MM.1S (cell line): ENCODE measurements at regions not wholly inside any gene's neighbourhood (a gene's known extent, or its start where the extent isn't known, plus 50 kb on each side); places are given as distances from the start of the nearest gene placed in this dataset.

ENCODE experiments used
- CTCF ChIP-seq: fragments of 300-600 bp; sonication (generic); IDR thresholded peaks from 2 replicates; pipeline ENCODE4 v1.5.1; 2016; ENCODE audit warnings: antibody characterized with exemption, low read length, mixed read lengths
- EZH2 ChIP-seq: fragments of 300-600 bp; sonication (generic); optimal IDR thresholded peaks from 2 replicates; pipeline ENCODE3; 2017; ENCODE audit warnings: low read depth, mild to moderate bottlenecking, antibody characterized with exemption, low read length, mixed read lengths
- EZH2phosphoT487 ChIP-seq: fragments of 300-600 bp; sonication (generic); IDR thresholded peaks from 2 replicates; pipeline ENCODE4 v1.6.1; 2018; ENCODE audit warnings: antibody characterized with exemption, low read length

- TF ChIP-seq EZH2 = no peak
- no peak for TF ChIP-seq CTCF
- TF ChIP-seq EZH2phosphoT487 = no peak
Measured at GRCh38 chr18:33505798-33506197, 65.3 kb upstream of the CCDC178 start.
